HG02759 (cell line): ENCODE measurements at regions not wholly inside any gene's neighbourhood (a gene's known extent, or its start where the extent isn't known, plus 50 kb on each side); places are given as distances from the start of the nearest gene placed in this dataset.
"Not testable (repeated sequence)": the region's sequence is repeated elsewhere in the genome, so short reads cannot be mapped to it uniquely, and the experiment has no call there.

ENCODE experiments used
- ATAC-seq: cut with Tn5 transposase; IDR thresholded peaks from one replicate; pipeline ENCODE4 v1.9.1; 2021; ENCODE audit warnings: mild to moderate bottlenecking, moderate library complexity; ENCODE audit not compliant: unreplicated experiment

GRCh38 chr15:70578196-70578595, 185.2 kb downstream of the UACA start:
- ATAC-seq, result no peak

GRCh38 chr15:70576696-70577095, 186.7 kb downstream of the UACA start:
- ATAC-seq, result no peak

- no peak for ATAC-seq
Measured at GRCh38 chr15:70576276-70576675, 187.1 kb downstream of the UACA start.

- ATAC-seq, result no peak
Measured at GRCh38 chr15:70575231-70576226, 187.8 kb downstream of the UACA start.

- ATAC-seq, result not testable (repeated sequence)
Measured at GRCh38 chr15:70574325-70574724, 189.0 kb downstream of the UACA start.

- ATAC-seq, result no peak
Measured at GRCh38 chr15:70573121-70573850, 190.1 kb downstream of the UACA start.

- ATAC-seq, result no peak
Measured at GRCh38 chr15:70569714-70570231, 193.6 kb downstream of the UACA start.

GRCh38 chr15:70569091-70569713, 194.2 kb downstream of the UACA start:
- no peak for ATAC-seq

- ATAC-seq, result no peak
Measured at GRCh38 chr15:70566989-70567388, 196.4 kb downstream of the UACA start.

- no peak for ATAC-seq
Measured at GRCh38 chr15:70566047-70566835, 197.1 kb downstream of the UACA start.

GRCh38 chr15:70563561-70564095, 199.7 kb downstream of the UACA start:
- no peak for ATAC-seq

GRCh38 chr15:70562906-70563305, 200.5 kb downstream of the UACA start:
- no peak for ATAC-seq

GRCh38 chr15:70561885-70562284, 201.5 kb downstream of the UACA start:
- ATAC-seq, result no peak

GRCh38 chr15:70560617-70561328, 202.6 kb downstream of the UACA start:
- no peak for ATAC-seq

GRCh38 chr15:70559265-70560239, 203.8 kb downstream of the UACA start:
- ATAC-seq, result no peak

- no peak for ATAC-seq
Measured at GRCh38 chr15:70558406-70559264, 204.7 kb downstream of the UACA start.

- no peak for ATAC-seq
Measured at GRCh38 chr15:70557521-70558258, 205.7 kb downstream of the UACA start.
